Liver (tissue), 3 donors: ENCODE measurements at regions not wholly inside any gene's neighbourhood (a gene's known extent, or its start where the extent isn't known, plus 50 kb on each side); places are given as distances from the start of the nearest gene placed in this dataset.

Experiments
- CTCF ChIP-seq: fragments of 150-350 bp; IDR thresholded peaks from 2 replicates; pipeline ENCODE4 v1.5.1; 2017; ENCODE audit warnings: improper control_type of control experiment, low read depth, low read length; ENCODE audit not compliant: missing input control
- FOXA1 ChIP-seq: IDR thresholded peaks from 2 replicates; pipeline ENCODE4 v1.6.1; 2016; ENCODE audit warnings: antibody characterized with exemption
- REST ChIP-seq: IDR thresholded peaks from 2 replicates; pipeline ENCODE4 v1.6.1; 2016; ENCODE audit warnings: antibody characterized with exemption, mild to moderate bottlenecking
- TAF1 ChIP-seq: conservative IDR thresholded peaks from 2 replicates; pipeline ENCODE4 v1.6.1; 2016; ENCODE audit warnings: antibody characterized with exemption, mild to moderate bottlenecking
- donor health status: healthy.
- donor health status: healthy.

- TF ChIP-seq REST: no peak
- no peak for TF ChIP-seq TAF1
- TF ChIP-seq FOXA1: no peak
- no peak for TF ChIP-seq CTCF
Observed at GRCh38 chrX:80120335-80120734, 105.8 kb downstream of the TBX22 start.
